GM12878 (cell line): ENCODE measurements at regions not wholly inside any gene's neighbourhood (a gene's known extent, or its start where the extent isn't known, plus 50 kb on each side); places are given as distances from the start of the nearest gene placed in this dataset.
A peak's percentile ranks its signal among the peaks of the same experiment; 100 is the strongest.

Experiments
- ATAC-seq: fragments of 200-7000 bp; cut with Tn5 transposase; 3 replicates; pipeline ENCODE4 v1.9.1; 2020; ENCODE audit warnings: mild to moderate bottlenecking, moderate library complexity
- BruUV-seq: library from RNA; stranded (reverse); fragments of 400-500 nt; replicated peaks from 2 replicates; lab custom pipeline; 2021; lab: Mats Ljungman, UMichigan
- CTCF ChIA-PET: fragments of 300-600 bp; sonication (Branson Sonifier 250); formaldehyde crosslinking; extraction: SDS; loops from one replicate; lab custom pipeline; 2021; ENCODE audit warnings: inconsistent platforms; lab: Yijun Ruan, JAX
- POLR2A ChIA-PET: fragments of 350-600 bp; formaldehyde crosslinking; extraction: SDS; loops from one replicate; lab custom pipeline; 2021; ENCODE audit warnings: inconsistent platforms; lab: Charles Lee
- RAD21 ChIA-PET: fragments of 300-600 bp; sonication (Branson Sonifier 250); formaldehyde crosslinking; loops from one replicate; lab custom pipeline; 2023; ENCODE audit warnings: antibody characterized with exemption; ENCODE audit not compliant: unreplicated experiment; lab: Charles Lee
- SMC1A ChIA-PET: fragments of 300-600 bp; sonication (Branson Sonifier 250); formaldehyde crosslinking; loops from one replicate; lab custom pipeline; 2023; ENCODE audit not compliant: unreplicated experiment, uncharacterized antibody; lab: Charles Lee
- DNase-seq: peaks from one replicate; pipeline ENCODE4 v3.0.0-alpha.2; 2011; ENCODE audit warnings: low read depth, low spot score
- FAIRE-seq: peaks from 3 replicates; lab custom pipeline; 2011; peaks lifted over from hg19 to GRCh38; lab: Jason Lieb, UNC
- H2AFZ ChIP-seq: 2 replicates; pipeline ENCODE4 v1.6.0; 2011; ENCODE audit warnings: low read depth, low read length, control low read depth; ENCODE audit not compliant: control insufficient read depth
- H3K27ac ChIP-seq: 2 replicates; pipeline ENCODE4 v1.5.1; 2011; ENCODE audit warnings: control low read depth; ENCODE audit not compliant: control insufficient read depth, insufficient read depth
- H3K27me3 ChIP-seq, 2 experiments: replicated peaks in 1 of 2; 2 replicates each; pipeline versions ENCODE4 v1.6.0 to v1.6.1; 2011; ENCODE audit warnings: low read length in 1 of 2; ENCODE audit not compliant: control insufficient read depth in 2 of 2, insufficient read depth in 2 of 2
- H3K36me3 ChIP-seq, 2 experiments: 2 replicates each; pipeline ENCODE4 v1.5.1; 2011; ENCODE audit warnings: low read length in 1 of 2; ENCODE audit not compliant: control insufficient read depth in 2 of 2, insufficient read depth in 2 of 2
- H3K4me1 ChIP-seq: 2 replicates; pipeline ENCODE4 v1.6.1; 2011; ENCODE audit warnings: mild to moderate bottlenecking, low read length, moderate library complexity, mixed read lengths; ENCODE audit not compliant: control insufficient read depth, insufficient read depth
- H3K4me2 ChIP-seq: 2 replicates; pipeline ENCODE4 v1.6.0; 2011; ENCODE audit warnings: control low read depth; ENCODE audit not compliant: control insufficient read depth, insufficient read depth
- H3K4me3 ChIP-seq: fragments of 200-600 bp; sonication (generic); 2 replicates; pipeline ENCODE4 v1.5.1; 2016
- H3K79me2 ChIP-seq: 2 replicates; pipeline ENCODE4 v1.6.0; 2011; ENCODE audit warnings: low read length; ENCODE audit not compliant: control insufficient read depth, insufficient read depth
- H3K9ac ChIP-seq: 2 replicates; pipeline ENCODE4 v1.8.0; 2011; ENCODE audit warnings: low read length, control low read depth, mixed read lengths; ENCODE audit not compliant: control insufficient read depth, insufficient read depth
- H3K9me3 ChIP-seq: replicated peaks from 3 replicates; pipeline ENCODE4 v1.5.1; 2011; ENCODE audit warnings: mild to moderate bottlenecking, low read length; ENCODE audit not compliant: control insufficient read depth, insufficient read depth
- H4K20me1 ChIP-seq: 2 replicates; pipeline ENCODE4 v1.6.0; 2011; ENCODE audit not compliant: control insufficient read depth, insufficient read depth
- ATF3 ChIP-seq: IDR thresholded peaks from 2 replicates; pipeline ENCODE4 v1.6.1; 2011; ENCODE audit warnings: low read depth, mild to moderate bottlenecking, low read length, moderate library complexity, borderline replicate concordance; ENCODE audit errors: extremely low read depth
- BCL3 ChIP-seq: IDR thresholded peaks from 2 replicates; pipeline ENCODE4 v1.6.1; 2011; ENCODE audit warnings: borderline replicate concordance, low read depth, mild to moderate bottlenecking, moderate library complexity, low read length; ENCODE audit not compliant: insufficient read depth, poor library complexity, severe bottlenecking
- BCLAF1 ChIP-seq: fragments of 450-650 bp; IDR thresholded peaks from 2 replicates; pipeline ENCODE4 v1.6.1; 2017; ENCODE audit warnings: antibody characterized with exemption, mild to moderate bottlenecking, moderate library complexity
- KLF5 ChIP-seq: fragments of 450-650 bp; IDR thresholded peaks from 2 replicates; pipeline ENCODE4 v1.6.1; 2014; ENCODE audit warnings: mild to moderate bottlenecking; ENCODE audit not compliant: partially characterized antibody
- WGBS: methylation state at CpG from one replicate; pipeline ENCODE4 v1.1.6; 2016; ENCODE audit warnings: low lambda C conversion rate; ENCODE audit not compliant: insufficient replicate concordance, insufficient coverage; ENCODE audit errors: missing lambda C conversion rate; 5-methylcytosine and 5-hydroxymethylcytosine counted together
- in situ Hi-C: fragments of 300-500 bp; cut with MboI; formaldehyde crosslinking; loops from 9 replicates; pipeline ENCODE4 v1.14.3; 2018; ENCODE audit warnings: mixed read lengths
- intact Hi-C: fragments of 100-400 bp; cut with micrococcal nuclease; formaldehyde crosslinking; loops from one replicate; pipeline ENCODE4 v1.14.2; 2022; ENCODE audit not compliant: unreplicated experiment

GRCh38 chr7:132647311-132647710, 71.0 kb upstream of the PLXNA4 start:
- BruUV-seq, result no TSS peak
- POLR2A ChIA-PET, result no interaction called here
- Histone ChIP-seq H3K9ac (no peak overlapping the region), H3K27ac (no peak overlapping the region), H3K4me1 (no peaks in the 10 kb centered on the region), H4K20me1 (no peaks in the 10 kb centered on the region), H3K27me3 (no peaks in the 10 kb centered on the region), H3K4me3 (no peak overlapping the region), H3K9me3 (no peaks in the 10 kb centered on the region), H3K4me2 (no peak overlapping the region), H3K36me3 (no peaks in the 10 kb centered on the region), H2AFZ (no peak overlapping the region), H3K79me2 (no peaks in the 10 kb centered on the region)
- SMC1A ChIA-PET, result no interaction called here
- peak; percentile 6 for TF ChIP-seq BCL3
- no peak for TF ChIP-seq BCLAF1
- intact Hi-C loops (no loop called here), in situ Hi-C loops (no loop called here)
- CTCF ChIA-PET, result no interaction called here
- FAIRE-seq (no peak), ATAC-seq (no peak), DNase-seq (no peak)
- RAD21 ChIA-PET, result no interaction called here
- 67% methylated on average over 1 of the region's 1 CpG for WGBS

GRCh38 chr7:132646052-132646451, 69.8 kb upstream of the PLXNA4 start:
- CTCF ChIA-PET, result no interaction called here
- in situ Hi-C loops, result no loop called here

More at GRCh38 chr7:132646052-132646451, 69.8 kb upstream of the PLXNA4 start:
- ATAC-seq (no peak), FAIRE-seq (no peak), DNase-seq (no peak)
- Histone ChIP-seq H3K27me3 (no peaks in the 10 kb centered on the region), H3K79me2 (no peaks in the 10 kb centered on the region), H3K4me2 (no peak overlapping the region), H3K9ac (no peak overlapping the region), H4K20me1 (no peaks in the 10 kb centered on the region), H3K27ac (no peak overlapping the region), H2AFZ (no peak overlapping the region), H3K4me1 (no peaks in the 10 kb centered on the region), H3K4me3 (no peak overlapping the region), H3K9me3 (no peaks in the 10 kb centered on the region), H3K36me3 (no peaks in the 10 kb centered on the region)
- BruUV-seq, result no TSS peak
- no peak for TF ChIP-seq KLF5
- TF ChIP-seq ATF3, result no peak
- ChIA-PET RAD21 (no interaction called here), POLR2A (no interaction called here), SMC1A (interaction anchor here (0.6 kb wide), 1 partner anchor 616 kb away, joined by 3 read pairs; no protein-coding TSS in a partner anchor)
- WGBS, result 79% methylated on average over 5 of the region's 5 CpGs
- intact Hi-C loops, result no loop called here
